ENCODE measurements at regions not wholly inside any gene's neighbourhood (a gene's known extent, or its start where the extent isn't known, plus 50 kb on each side); places are given as distances from the start of the nearest gene placed in this dataset.

DNA sequence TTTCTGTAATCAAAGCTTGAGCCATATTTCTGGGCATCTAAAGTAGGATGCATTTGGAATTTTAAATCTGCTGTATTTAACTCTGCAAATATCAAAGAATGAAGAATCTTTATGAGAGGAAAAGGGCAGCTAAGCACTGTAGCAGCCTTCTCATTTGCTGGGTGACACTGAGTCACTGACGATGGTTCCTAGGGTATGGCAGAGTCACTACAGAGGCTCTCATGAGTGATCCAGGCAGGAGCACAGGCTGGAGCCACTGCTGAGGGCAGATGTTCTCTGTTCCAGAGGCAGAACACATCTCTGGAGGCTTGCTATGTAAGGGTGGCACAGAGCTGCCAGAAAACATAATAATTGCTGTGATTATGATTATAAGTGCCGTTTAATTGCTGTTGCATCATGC is 340.7 kb upstream of the HTR2A start:
- Histone ChIP-seq H3K79me2 (ENCODE audit: insufficient read depth, low read length) (no peaks in the 10 kb centered on the region), H3K4me1 (ENCODE audit: insufficient read depth, low read length) (no peaks in the 10 kb centered on the region; the same call in 1 of the 2 replicates), H2BK5ac (ENCODE audit: insufficient read length, low read length) (no peak overlapping the region), H4K20me1 (ENCODE audit: control insufficient read depth, insufficient read depth, insufficient read length) (no peaks in the 10 kb centered on the region), H3K56ac (ENCODE audit: insufficient read length, low read depth, low read length) (no peak overlapping the region), H3K4ac (ENCODE audit: low read depth, low read length) (no peak overlapping the region), H3K23me2 (ENCODE audit: insufficient read length, low read depth, low read length, poor library complexity, severe bottlenecking) (no peaks in the 10 kb centered on the region), H2BK120ac (ENCODE audit: low read depth, low read length, poor library complexity, severe bottlenecking) (no peak overlapping the region), H3K79me1 (ENCODE audit: insufficient read depth, low read depth, low read length, poor library complexity, severe bottlenecking) (no peaks in the 10 kb centered on the region), H3K27me3 (ENCODE audit: insufficient read depth, low read length) (no peaks in the 10 kb centered on the region), H3K27ac (ENCODE audit: insufficient read length, low read depth, low read length) (no peak overlapping the region), H3K9ac (ENCODE audit: extremely low read depth, insufficient read length, low read length) (no peak overlapping the region), H4K5ac (ENCODE audit: insufficient read length, low read depth, low read length) (no peak overlapping the region), H4K8ac (replicated peaks; ENCODE audit: insufficient read length, low read depth, low read length) (no peak overlapping the region), H2AFZ (ENCODE audit: low read length) (no peak overlapping the region), H4K91ac (ENCODE audit: insufficient read length, low read depth, low read length) (no peak overlapping the region), H3K4me2 (ENCODE audit: insufficient read depth, insufficient read length, low read length) (no peak overlapping the region), H3K18ac (ENCODE audit: insufficient read length, low read depth, low read length) (no peak overlapping the region), H3K14ac (ENCODE audit: insufficient read depth, low read length) (no peak overlapping the region), H2BK15ac (ENCODE audit: low read depth, low read length) (no peak overlapping the region), H2BK20ac (ENCODE audit: low read depth, low read length, poor library complexity, severe bottlenecking) (no peak overlapping the region), H2AK5ac (ENCODE audit: insufficient read length, low read length) (no peak overlapping the region), H3K23ac (ENCODE audit: insufficient read length, low read depth, low read length) (no peak overlapping the region), H3T11ph (ENCODE audit: low read length) (no peak overlapping the region), H3K9me3 (ENCODE audit: control insufficient read depth, low read depth, low read length) (no peaks in the 10 kb centered on the region), H2BK12ac (ENCODE audit: insufficient read length, low read depth, low read length) (no peak overlapping the region)
- Mint-ChIP-seq H3K27me3 (ENCODE audit: low read depth) (no peaks in the 10 kb centered on the region), H3K9me3 (peaks cover 0 to 2% of the 10 kb centered on the region in 2 experiments; a peak in 2 of 5 replicates), H3K4me1 (no peaks in the 10 kb centered on the region), H3K36me3 (ENCODE audit: insufficient read depth in 1 of 3, low read depth in 3 of 3) (no peaks in the 10 kb centered on the region; a peak in 1 of 7 replicates), H3K4me3 (no peak overlapping the region), H3K27ac (no peak overlapping the region)
- TF ChIP-seq, protein P1, sequence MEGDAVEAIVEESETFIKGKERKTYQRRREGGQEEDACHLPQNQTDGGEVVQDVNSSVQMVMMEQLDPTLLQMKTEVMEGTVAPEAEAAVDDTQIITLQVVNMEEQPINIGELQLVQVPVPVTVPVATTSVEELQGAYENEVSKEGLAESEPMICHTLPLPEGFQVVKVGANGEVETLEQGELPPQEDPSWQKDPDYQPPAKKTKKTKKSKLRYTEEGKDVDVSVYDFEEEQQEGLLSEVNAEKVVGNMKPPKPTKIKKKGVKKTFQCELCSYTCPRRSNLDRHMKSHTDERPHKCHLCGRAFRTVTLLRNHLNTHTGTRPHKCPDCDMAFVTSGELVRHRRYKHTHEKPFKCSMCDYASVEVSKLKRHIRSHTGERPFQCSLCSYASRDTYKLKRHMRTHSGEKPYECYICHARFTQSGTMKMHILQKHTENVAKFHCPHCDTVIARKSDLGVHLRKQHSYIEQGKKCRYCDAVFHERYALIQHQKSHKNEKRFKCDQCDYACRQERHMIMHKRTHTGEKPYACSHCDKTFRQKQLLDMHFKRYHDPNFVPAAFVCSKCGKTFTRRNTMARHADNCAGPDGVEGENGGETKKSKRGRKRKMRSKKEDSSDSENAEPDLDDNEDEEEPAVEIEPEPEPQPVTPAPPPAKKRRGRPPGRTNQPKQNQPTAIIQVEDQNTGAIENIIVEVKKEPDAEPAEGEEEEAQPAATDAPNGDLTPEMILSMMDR (conservative IDR thresholded peaks at IDR 0.05): no peak
- WGBS (ENCODE audit: extremely low coverage, insufficient read length, low lambda C conversion rate): no CpG with 5 or more reads among the region's 2 CpGs
- no peak for DNase-seq

All from H9 (cell line).